Peyer's patch (tissue), 4 donors: ENCODE measurements at regions not wholly inside any gene's neighbourhood (a gene's known extent, or its start where the extent isn't known, plus 50 kb on each side); places are given as distances from the start of the nearest gene placed in this dataset.

Experiments
- CTCF ChIP-seq, 6 experiments: fragments of 450-650 bp in 4 of 6; fragments of 200-600 bp in 2 of 6; sonication (generic) in 1 of 6; IDR thresholded peaks; one replicate each; pipeline ENCODE4 v1.5.1; 2017 to 2019; ENCODE audit warnings: antibody characterized with exemption in 6 of 6, mild to moderate bottlenecking in 3 of 6, moderate library complexity in 1 of 6
- POLR2A ChIP-seq, 2 donors: fragments of 450-650 bp; IDR thresholded peaks; one replicate each; pipeline ENCODE4 v1.5.1; 2017; ENCODE audit warnings: antibody characterized with exemption in 2 of 2, mild to moderate bottlenecking in 2 of 2, moderate library complexity in 2 of 2

DNA sequence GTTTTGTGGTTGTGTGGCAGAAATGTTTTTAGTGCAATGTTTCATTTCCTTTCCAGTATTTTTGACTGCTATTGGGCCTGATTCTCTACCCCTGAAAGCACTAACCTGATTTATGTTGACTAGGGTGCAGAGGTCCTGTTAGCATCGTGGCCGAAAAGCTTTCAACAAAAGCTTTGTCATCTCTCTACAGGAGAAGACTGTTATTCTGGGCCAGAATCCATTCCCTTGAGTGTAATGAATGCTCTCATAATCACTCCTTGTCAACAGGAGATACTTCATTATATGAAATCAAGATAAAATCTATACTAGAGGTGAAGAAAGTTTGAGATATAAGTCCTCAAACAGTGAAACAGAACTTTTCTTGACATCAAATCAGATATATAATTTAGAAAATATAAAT lies 195.5 kb downstream of the ZNF330 start:
- TF ChIP-seq CTCF (IDR thresholded peaks at IDR 0.05) (no peak), POLR2A (IDR thresholded peaks at IDR 0.05) (no peak)
